PC-9 (cell line): ENCODE measurements at regions not wholly inside any gene's neighbourhood (a gene's known extent, or its start where the extent isn't known, plus 50 kb on each side); places are given as distances from the start of the nearest gene placed in this dataset.

Source experiments
- BruUV-seq: library from RNA; stranded (reverse); fragments of 400-500 nt; replicated peaks from 2 replicates; lab custom pipeline; 2021; lab: Mats Ljungman, UMichigan
- CTCF ChIA-PET: fragments of 300-600 bp; sonication (Branson Sonifier 250); formaldehyde crosslinking; loops from one replicate; lab custom pipeline; 2022; ENCODE audit warnings: antibody characterized with exemption; lab: Charles Lee
- POLR2A ChIA-PET: fragments of 300-600 bp; sonication (Branson Sonifier 250); formaldehyde crosslinking; loops from one replicate; lab custom pipeline; 2022; ENCODE audit warnings: antibody characterized with exemption; ENCODE audit not compliant: unreplicated experiment; lab: Charles Lee
- DNase-seq, 2 experiments: peaks; one replicate each; pipeline versions ENCODE4 v3.0.0 to v3.0.0-alpha.2; 2015 to 2022; ENCODE audit warnings: mixed read lengths in 1 of 2
- H2AFZ ChIP-seq: fragments of 200-600 bp; sonication (generic); 2 replicates; pipeline ENCODE4 v1.8.1; 2017; ENCODE audit warnings: antibody characterized with exemption
- H3F3A ChIP-seq: fragments of 200-600 bp; sonication (generic); 2 replicates; pipeline ENCODE4 v1.8.1; 2017; ENCODE audit warnings: antibody characterized with exemption, mild to moderate bottlenecking, low read depth; ENCODE audit not compliant: insufficient read depth
- H3K27ac ChIP-seq: fragments of 200-600 bp; sonication (generic); 2 replicates; pipeline ENCODE4 v1.6.1; 2016; ENCODE audit warnings: mixed run types
- H3K27me3 ChIP-seq: fragments of 200-600 bp; sonication (generic); 2 replicates; pipeline ENCODE4 v1.6.1; 2016; ENCODE audit warnings: low read depth, mixed run types; ENCODE audit not compliant: insufficient read depth
- H3K36me3 ChIP-seq: fragments of 200-600 bp; sonication (generic); 2 replicates; pipeline ENCODE4 v1.6.1; 2016; ENCODE audit warnings: low read depth, mixed run types
- H3K4me1 ChIP-seq: fragments of 200-600 bp; sonication (generic); replicated peaks from 2 replicates; pipeline ENCODE4 v1.6.1; 2016; ENCODE audit warnings: mixed run types; ENCODE audit not compliant: insufficient read depth
- H3K4me2 ChIP-seq: fragments of 200-600 bp; sonication (generic); 2 replicates; pipeline ENCODE4 v1.6.1; 2017; ENCODE audit warnings: mixed run types
- H3K4me3 ChIP-seq: fragments of 200-600 bp; sonication (generic); 2 replicates; pipeline ENCODE4 v1.6.1; 2016; ENCODE audit warnings: mixed run types
- H3K79me2 ChIP-seq: fragments of 200-600 bp; sonication (generic); 2 replicates; pipeline ENCODE4 v1.6.1; 2017; ENCODE audit warnings: low read depth, mixed run types
- H3K9me2 ChIP-seq: fragments of 200-600 bp; sonication (generic); 2 replicates; pipeline ENCODE4 v1.8.1; 2017; ENCODE audit warnings: mild to moderate bottlenecking; ENCODE audit not compliant: insufficient read depth
- H3K9me3 ChIP-seq: fragments of 200-600 bp; sonication (generic); 2 replicates; pipeline ENCODE4 v1.8.1; 2016; ENCODE audit warnings: low read depth; ENCODE audit not compliant: insufficient read depth
- H4K20me1 ChIP-seq: fragments of 200-600 bp; sonication (generic); 2 replicates; pipeline ENCODE4 v1.8.1; 2017; ENCODE audit not compliant: insufficient read depth
- CTCF ChIP-seq: fragments of 200-600 bp; sonication (generic); conservative IDR thresholded peaks from 2 replicates; pipeline ENCODE4 v1.6.1; 2017; ENCODE audit warnings: mixed run types, antibody characterized with exemption, mild to moderate bottlenecking, moderate library complexity
- EZH2 ChIP-seq: fragments of 200-600 bp; sonication (generic); IDR thresholded peaks from 2 replicates; pipeline ENCODE4 v1.8.0; 2017; ENCODE audit warnings: antibody characterized with exemption, low read depth
- intact Hi-C: fragments of 100-400 bp; cut with micrococcal nuclease; formaldehyde crosslinking; loops from one replicate; pipeline ENCODE4 v1.10.0; 2022; ENCODE audit not compliant: unreplicated experiment

- TF ChIP-seq CTCF (no peak), EZH2 (no peak)
- Histone ChIP-seq H3K27me3 (no peaks in the 10 kb centered on the region), H3K4me3 (no peak overlapping the region), H3K79me2 (no peaks in the 10 kb centered on the region), H3K9me3 (no peaks in the 10 kb centered on the region), H3K4me2 (no peak overlapping the region), H3K27ac (no peak overlapping the region), H3F3A (no peaks in the 10 kb centered on the region), H3K9me2 (peaks cover 2% of the 10 kb centered on the region; the same call in 1 of the 2 replicates), H2AFZ (no peak overlapping the region), H3K36me3 (no peaks in the 10 kb centered on the region), H3K4me1 (no peaks in the 10 kb centered on the region), H4K20me1 (no peaks in the 10 kb centered on the region)
- intact Hi-C loops: no loop called here
- ChIA-PET POLR2A (no interaction called here), CTCF (no interaction called here)
- DNase-seq: no peak
- BruUV-seq: no TSS peak
Observed at GRCh38 chr18:56191334-56191733, 447.1 kb downstream of the TXNL1 start.

GRCh38 chr18:56189615-56190014 is 448.8 kb downstream of the TXNL1 start:
- BruUV-seq: no TSS peak
- CTCF ChIA-PET: interaction anchor here (0.6 kb wide), 1 partner anchor 954 kb away, joined by 3 read pairs; no protein-coding TSS in a partner anchor

GRCh38 chr18:56188529-56189275 is 449.7 kb downstream of the TXNL1 start:
- intact Hi-C loops: no loop called here
- H4K20me1 ChIP-seq: no peaks in the 10 kb centered on the region
- no peaks in the 10 kb centered on the region for H3F3A ChIP-seq
- no peak for DNase-seq
- BruUV-seq: no TSS peak
- H3K4me2 ChIP-seq: no peak overlapping the region
- ChIA-PET POLR2A (no interaction called here), CTCF (no interaction called here)
- peaks cover 4% of the 10 kb centered on the region; the same call in 1 of the 2 replicates for H3K9me2 ChIP-seq
- H2AFZ ChIP-seq: no peak overlapping the region
- TF ChIP-seq EZH2 (no peak), CTCF (no peak)
- no peaks in the 10 kb centered on the region for H3K36me3 ChIP-seq
- H3K27me3 ChIP-seq: no peaks in the 10 kb centered on the region
- H3K27ac ChIP-seq: no peak overlapping the region
- no peaks in the 10 kb centered on the region for H3K9me3 ChIP-seq
- no peak overlapping the region for H3K4me3 ChIP-seq
- H3K79me2 ChIP-seq: no peaks in the 10 kb centered on the region
- no peaks in the 10 kb centered on the region for H3K4me1 ChIP-seq

More at GRCh38 chr18:56189615-56190014, 448.8 kb downstream of the TXNL1 start:
- Histone ChIP-seq H3K9me2 (peaks cover 4% of the 10 kb centered on the region; the same call in 1 of the 2 replicates), H3K79me2 (no peaks in the 10 kb centered on the region), H3K4me1 (no peaks in the 10 kb centered on the region), H3K27me3 (no peaks in the 10 kb centered on the region), H3K4me2 (no peak overlapping the region), H3K9me3 (no peaks in the 10 kb centered on the region), H3K4me3 (no peak overlapping the region), H3F3A (no peaks in the 10 kb centered on the region), H2AFZ (no peak overlapping the region), H3K27ac (no peak overlapping the region), H3K36me3 (no peaks in the 10 kb centered on the region), H4K20me1 (no peaks in the 10 kb centered on the region)
- TF ChIP-seq EZH2 (no peak), CTCF (no peak)
- POLR2A ChIA-PET: no interaction called here
- intact Hi-C loops: no loop called here
- DNase-seq: no peak
